AG08395 (cell line): ENCODE measurements at regions not wholly inside any gene's neighbourhood (a gene's known extent, or its start where the extent isn't known, plus 50 kb on each side); places are given as distances from the start of the nearest gene placed in this dataset.
"Not testable (repeated sequence)": the region's sequence is repeated elsewhere in the genome, so short reads cannot be mapped to it uniquely, and the experiment has no call there.

Experiments used
- DNase-seq: peaks from one replicate; pipeline ENCODE4 v3.0.0; 2012; ENCODE audit warnings: mixed read lengths, low spot score

- DNase-seq: no peak
These were observed 220.7 kb downstream of the TACR3 start for GRCh38 chr4:103499094-103499493.

- peak; percentile 13 for DNase-seq
These were observed 221.4 kb downstream of the TACR3 start for GRCh38 chr4:103498161-103499070.

GRCh38 chr4:103497692-103498091, 222.1 kb downstream of the TACR3 start:
- no peak for DNase-seq

GRCh38 chr4:103496800-103497199, 223.0 kb downstream of the TACR3 start:
- DNase-seq: no peak

- no peak for DNase-seq
These were observed 226.2 kb downstream of the TACR3 start for GRCh38 chr4:103493450-103494159.

- not testable (repeated sequence) for DNase-seq
These were observed 234.5 kb downstream of the TACR3 start for GRCh38 chr4:103485296-103485695.

GRCh38 chr4:103484521-103484920, 235.3 kb downstream of the TACR3 start:
- no peak for DNase-seq

- no peak for DNase-seq
These were observed 236.9 kb downstream of the TACR3 start for GRCh38 chr4:103482893-103483292.

- DNase-seq: no peak
These were observed 237.3 kb downstream of the TACR3 start for GRCh38 chr4:103482471-103482870.

- no peak for DNase-seq
These were observed 241.1 kb downstream of the TACR3 start for GRCh38 chr4:103478734-103479133.

GRCh38 chr4:103478210-103478609, 241.6 kb downstream of the TACR3 start:
- no peak for DNase-seq

- no peak for DNase-seq
These were observed 259.4 kb upstream of the CENPE start for GRCh38 chr4:103457566-103457965.

- DNase-seq: no peak
These were observed 253.2 kb upstream of the CENPE start for GRCh38 chr4:103451341-103451740.

GRCh38 chr4:103450693-103451092, 252.6 kb upstream of the CENPE start:
- no peak for DNase-seq

GRCh38 chr4:103449296-103450023, 251.3 kb upstream of the CENPE start:
- no peak for DNase-seq

GRCh38 chr4:103445377-103445776, 247.2 kb upstream of the CENPE start:
- DNase-seq: no peak

- DNase-seq: no peak
These were observed 245.2 kb upstream of the CENPE start for GRCh38 chr4:103443324-103443723.

GRCh38 chr4:103429283-103429682, 231.1 kb upstream of the CENPE start:
- DNase-seq: no peak

GRCh38 chr4:103425406-103425805, 227.3 kb upstream of the CENPE start:
- DNase-seq: no peak

GRCh38 chr4:103424853-103425252, 226.7 kb upstream of the CENPE start:
- no peak for DNase-seq

- no peak for DNase-seq
These were observed 225.1 kb upstream of the CENPE start for GRCh38 chr4:103423261-103423660.

GRCh38 chr4:103422467-103423219, 224.5 kb upstream of the CENPE start:
- no peak for DNase-seq
